Liver (tissue), 8 donors: ENCODE measurements at regions not wholly inside any gene's neighbourhood (a gene's known extent, or its start where the extent isn't known, plus 50 kb on each side); places are given as distances from the start of the nearest gene placed in this dataset.

Experiments
- DNase-seq: peaks from one replicate; pipeline ENCODE4 v3.0.0-alpha.2; 2017; ENCODE audit warnings: low spot score
- H3K27ac ChIP-seq, 2 donors: one replicate each; pipeline ENCODE4 v1.7.0; 2013; ENCODE audit warnings: inconsistent platforms in 2 of 2, low read length in 2 of 2, control low read depth in 1 of 2, low read depth in 1 of 2, mild to moderate bottlenecking in 1 of 2
- H3K27me3 ChIP-seq, 4 donors: one replicate each; pipeline versions ENCODE4 v1.6.1 to v1.7.0; 2013; ENCODE audit warnings: low read length in 3 of 4, inconsistent platforms in 1 of 4, mild to moderate bottlenecking in 1 of 4, moderate library complexity in 1 of 4; ENCODE audit not compliant: control insufficient read depth in 4 of 4, insufficient read depth in 4 of 4
- H3K36me3 ChIP-seq, 4 donors: one replicate each; pipeline versions ENCODE4 v1.6.1 to v1.7.0; 2013; ENCODE audit warnings: low read length in 3 of 4, mild to moderate bottlenecking in 3 of 4, low read depth in 1 of 4, moderate library complexity in 1 of 4; ENCODE audit not compliant: control insufficient read depth in 4 of 4, insufficient read depth in 3 of 4
- H3K4me1 ChIP-seq, 4 donors: one replicate each; pipeline versions ENCODE4 v1.6.1 to v1.7.0; 2013; ENCODE audit warnings: low read length in 3 of 4, mild to moderate bottlenecking in 3 of 4, moderate library complexity in 1 of 4; ENCODE audit not compliant: control insufficient read depth in 4 of 4, insufficient read depth in 4 of 4
- H3K4me3 ChIP-seq, 3 donors: one replicate each; pipeline versions ENCODE4 v1.6.1 to v1.7.0; 2013; ENCODE audit warnings: low read length in 3 of 3, control low read depth in 1 of 3, low read depth in 1 of 3, mild to moderate bottlenecking in 1 of 3
- H3K9ac ChIP-seq, 2 donors: one replicate each; pipeline ENCODE4 v1.7.0; 2013; ENCODE audit warnings: low read length in 2 of 2, mild to moderate bottlenecking in 2 of 2, moderate library complexity in 2 of 2, control low read depth in 1 of 2, low read depth in 1 of 2
- H3K9me3 ChIP-seq, 4 donors: one replicate each; pipeline versions ENCODE4 v1.6.1 to v1.7.0; 2013; ENCODE audit warnings: low read length in 3 of 4; ENCODE audit not compliant: control insufficient read depth in 4 of 4
- ATF3 ChIP-seq: IDR thresholded peaks from 2 replicates; pipeline ENCODE4 v1.6.1; 2016; ENCODE audit warnings: antibody characterized with exemption
- CTCF ChIP-seq: fragments of 150-350 bp; IDR thresholded peaks from 2 replicates; pipeline ENCODE4 v1.5.1; 2017; ENCODE audit warnings: improper control_type of control experiment, low read depth, low read length; ENCODE audit not compliant: missing input control
- EGR1 ChIP-seq, 2 donors: IDR thresholded peaks; 2 replicates each; pipeline ENCODE4 v1.6.1; 2016 to 2018; ENCODE audit warnings: antibody characterized with exemption in 2 of 2, low read depth in 2 of 2
- FOXA1 ChIP-seq: IDR thresholded peaks from 2 replicates; pipeline ENCODE4 v1.6.1; 2016; ENCODE audit warnings: antibody characterized with exemption
- GABPA ChIP-seq, 2 donors: IDR thresholded peaks in 1 of 2; conservative IDR thresholded peaks in 1 of 2; 2 replicates each; pipeline ENCODE4 v1.6.1; 2016; ENCODE audit warnings: antibody characterized with exemption in 2 of 2, mild to moderate bottlenecking in 1 of 2, moderate library complexity in 1 of 2
- HNF4A ChIP-seq, 2 donors: conservative IDR thresholded peaks; 2 replicates each; pipeline ENCODE4 v1.6.1; 2016; ENCODE audit warnings: antibody characterized with exemption in 2 of 2, mild to moderate bottlenecking in 2 of 2
- HNF4G ChIP-seq: IDR thresholded peaks from 2 replicates; pipeline ENCODE4 v1.6.1; 2016; ENCODE audit warnings: antibody characterized with exemption
- JUND ChIP-seq, 2 donors: IDR thresholded peaks; 2 replicates each; pipeline ENCODE4 v1.6.1; 2016; ENCODE audit warnings: antibody characterized with exemption in 2 of 2
- MAX ChIP-seq: IDR thresholded peaks from 2 replicates; pipeline ENCODE4 v1.6.1; 2016; ENCODE audit warnings: antibody characterized with exemption
- NR2F2 ChIP-seq: IDR thresholded peaks from 2 replicates; pipeline ENCODE4 v1.6.1; 2016; ENCODE audit warnings: antibody characterized with exemption
- RAD21 ChIP-seq, 2 donors: IDR thresholded peaks; 2 replicates each; pipeline ENCODE4 v1.6.1; 2016; ENCODE audit warnings: antibody characterized with exemption in 2 of 2, mild to moderate bottlenecking in 2 of 2
- SP1 ChIP-seq: IDR thresholded peaks from 2 replicates; pipeline ENCODE4 v1.6.1; 2018; ENCODE audit warnings: antibody characterized with exemption, mild to moderate bottlenecking
- YY1 ChIP-seq: IDR thresholded peaks from 2 replicates; pipeline ENCODE4 v1.6.1; 2016; ENCODE audit warnings: antibody characterized with exemption, mild to moderate bottlenecking
- ZBTB33 ChIP-seq: IDR thresholded peaks from 2 replicates; pipeline ENCODE4 v1.6.1; 2016; ENCODE audit warnings: antibody characterized with exemption
- WGBS: extraction: QIAGEN DNeasy Blood & Tissue Kit; methylation state at CpG from one replicate; pipeline ENCODE4 v1.1.7; 2013; 5-methylcytosine and 5-hydroxymethylcytosine counted together
- donor health status: healthy.
- donor health status: healthy.
- donor health status: healthy.
- donor health status: healthy.
- donor health status: healthy.

GRCh38 chr7:95700917-95701316 lies 71.4 kb upstream of the DYNC1I1 start:
- Histone ChIP-seq H3K4me3 (no peak overlapping the region), H3K27me3 (peaks cover 0 to 4% (median 0%) of the 10 kb centered on the region in 4 donors), H3K9me3 (no peaks in the 10 kb centered on the region), H3K27ac (no peak overlapping the region), H3K4me1 (no peaks in the 10 kb centered on the region), H3K9ac (no peak overlapping the region), H3K36me3 (no peaks in the 10 kb centered on the region)
- TF ChIP-seq FOXA1: no peak
- TF ChIP-seq CTCF: no peak
- no peak for TF ChIP-seq HNF4A (conservative IDR thresholded peaks at IDR 0.05)
- TF ChIP-seq GABPA (IDR thresholded peaks at IDR 0.05 in 1 of 2, conservative IDR thresholded peaks at IDR 0.05 in 1 of 2): no peak
- no peak for TF ChIP-seq JUND (IDR thresholded peaks at IDR 0.05)
- no peak for TF ChIP-seq MAX
- TF ChIP-seq YY1: no peak
- no peak for TF ChIP-seq SP1
- TF ChIP-seq ATF3: no peak
- TF ChIP-seq EGR1 (IDR thresholded peaks at IDR 0.05; ENCODE audit: low read depth in 2 of 2): no peak
- DNase-seq: no peak

- 86% methylated on average over 2 of the region's 2 CpGs for whole genome bisulfite sequencing
- Histone ChIP-seq H3K4me3 (no peak overlapping the region), H3K4me1 (no peaks in the 10 kb centered on the region), H3K27ac (no peak overlapping the region), H3K9me3 (no peaks in the 10 kb centered on the region), H3K27me3 (no peaks in the 10 kb centered on the region), H3K9ac (no peak overlapping the region), H3K36me3 (no peaks in the 10 kb centered on the region)
- no peak for TF ChIP-seq HNF4A (conservative IDR thresholded peaks at IDR 0.05)
- TF ChIP-seq YY1: no peak
- TF ChIP-seq RAD21 (IDR thresholded peaks at IDR 0.05): no peak
- DNase-seq: no peak
These were observed 78.0 kb upstream of the DYNC1I1 start for GRCh38 chr7:95694334-95694733.

GRCh38 chr7:95693551-95694333 lies 78.6 kb upstream of the DYNC1I1 start:
- no peak for TF ChIP-seq YY1
- TF ChIP-seq RAD21 (IDR thresholded peaks at IDR 0.05): no peak
- TF ChIP-seq MAX: no peak
- no peak for TF ChIP-seq HNF4G
- no peak for TF ChIP-seq ATF3
- TF ChIP-seq CTCF: no peak
- TF ChIP-seq ZBTB33: no peak
- TF ChIP-seq NR2F2: no peak
- 78% methylated on average over 5 of the region's 5 CpGs for WGBS

More at GRCh38 chr7:95693551-95694333, 78.6 kb upstream of the DYNC1I1 start:
- Histone ChIP-seq H3K27ac (no peak overlapping the region), H3K36me3 (no peaks in the 10 kb centered on the region), H3K27me3 (no peaks in the 10 kb centered on the region), H3K9me3 (no peaks in the 10 kb centered on the region), H3K4me1 (no peaks in the 10 kb centered on the region), H3K9ac (no peak overlapping the region), H3K4me3 (no peak overlapping the region)
- DNase-seq: no peak
